ENCODE measurements at regions not wholly inside any gene's neighbourhood (a gene's known extent, or its start where the extent isn't known, plus 50 kb on each side); places are given as distances from the start of the nearest gene placed in this dataset.

DNA sequence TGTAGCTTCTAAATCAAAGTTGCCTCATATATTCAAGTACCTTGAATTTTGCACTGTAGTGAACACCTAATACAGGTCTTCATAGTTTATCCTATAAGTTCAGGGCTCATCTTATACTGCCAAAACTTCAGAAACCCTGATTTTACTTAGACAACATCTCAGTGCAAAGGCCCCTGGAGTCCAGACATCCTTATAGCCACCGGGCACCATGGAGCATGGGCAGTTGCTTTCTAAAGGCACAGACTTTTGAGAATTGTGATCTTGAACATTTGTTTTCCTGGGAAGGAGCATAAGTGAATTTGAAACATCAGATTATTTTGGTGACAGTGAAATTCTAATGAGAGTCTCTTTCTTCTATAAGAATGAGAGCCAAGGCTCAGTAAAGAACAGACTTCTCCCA lies 292.3 kb downstream of the CYRIA start:
- no peaks in the 10 kb centered on the region for H3K27me3 Mint-ChIP-seq
- no peaks in the 10 kb centered on the region for H3K4me1 Mint-ChIP-seq (ENCODE audit: unreplicated experiment)
- TF ChIP-seq, protein P1, sequence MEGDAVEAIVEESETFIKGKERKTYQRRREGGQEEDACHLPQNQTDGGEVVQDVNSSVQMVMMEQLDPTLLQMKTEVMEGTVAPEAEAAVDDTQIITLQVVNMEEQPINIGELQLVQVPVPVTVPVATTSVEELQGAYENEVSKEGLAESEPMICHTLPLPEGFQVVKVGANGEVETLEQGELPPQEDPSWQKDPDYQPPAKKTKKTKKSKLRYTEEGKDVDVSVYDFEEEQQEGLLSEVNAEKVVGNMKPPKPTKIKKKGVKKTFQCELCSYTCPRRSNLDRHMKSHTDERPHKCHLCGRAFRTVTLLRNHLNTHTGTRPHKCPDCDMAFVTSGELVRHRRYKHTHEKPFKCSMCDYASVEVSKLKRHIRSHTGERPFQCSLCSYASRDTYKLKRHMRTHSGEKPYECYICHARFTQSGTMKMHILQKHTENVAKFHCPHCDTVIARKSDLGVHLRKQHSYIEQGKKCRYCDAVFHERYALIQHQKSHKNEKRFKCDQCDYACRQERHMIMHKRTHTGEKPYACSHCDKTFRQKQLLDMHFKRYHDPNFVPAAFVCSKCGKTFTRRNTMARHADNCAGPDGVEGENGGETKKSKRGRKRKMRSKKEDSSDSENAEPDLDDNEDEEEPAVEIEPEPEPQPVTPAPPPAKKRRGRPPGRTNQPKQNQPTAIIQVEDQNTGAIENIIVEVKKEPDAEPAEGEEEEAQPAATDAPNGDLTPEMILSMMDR (conservative IDR thresholded peaks at IDR 0.05) = no peak
- H3K27ac Mint-ChIP-seq = no peak overlapping the region
- H3K4me3 Mint-ChIP-seq = no peak overlapping the region
- H3K36me3 Mint-ChIP-seq = no peaks in the 10 kb centered on the region
- no peak for DNase-seq (ENCODE audit: extremely low spot score, unreplicated experiment)
- H3K9me3 Mint-ChIP-seq = peaks cover 5% of the 10 kb centered on the region

DNA sequence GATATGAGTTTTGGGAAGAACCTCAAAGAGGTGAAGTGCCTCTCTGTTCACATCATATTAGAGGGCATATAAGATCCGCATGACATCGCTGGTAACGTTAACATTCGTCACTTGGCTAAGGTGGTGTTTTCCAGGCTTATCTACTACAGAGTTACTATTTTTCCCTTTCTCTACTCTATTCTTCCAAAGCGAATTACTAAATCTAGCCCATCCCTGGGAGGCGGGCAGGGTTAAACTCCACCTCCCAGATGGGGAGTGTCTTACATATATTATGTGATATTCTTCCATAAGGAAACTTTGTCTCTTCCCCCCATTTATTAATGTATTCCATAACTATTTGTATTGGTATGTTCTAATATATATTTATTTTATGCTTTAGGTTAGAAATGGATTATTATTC lies 293.9 kb downstream of the CYRIA start:
- no peaks in the 10 kb centered on the region for H3K4me1 Mint-ChIP-seq (ENCODE audit: unreplicated experiment)
- no peaks in the 10 kb centered on the region for H3K27me3 Mint-ChIP-seq

DNA sequence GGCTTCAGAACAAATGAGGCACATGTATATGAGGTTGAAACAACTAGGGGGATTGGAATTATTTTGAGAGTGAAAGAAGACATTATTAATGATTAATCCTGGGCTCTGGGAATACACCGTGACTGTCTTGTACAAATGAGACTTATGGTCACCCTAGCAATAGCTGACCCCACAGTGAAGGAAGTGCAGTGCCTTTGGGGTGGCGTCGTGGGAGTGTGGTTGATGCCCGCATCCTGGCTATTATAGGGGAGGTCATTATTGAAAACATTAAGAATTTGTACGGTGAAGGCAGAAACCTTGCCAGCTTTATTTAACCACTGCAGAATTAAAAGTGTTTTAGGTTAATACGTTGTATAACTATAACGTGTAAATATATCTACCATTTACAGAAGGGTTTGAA lies 296.7 kb downstream of the CYRIA start:
- Mint-ChIP-seq H3K4me1 (ENCODE audit: unreplicated experiment) (peaks cover 5% of the 10 kb centered on the region), H3K36me3 (no peaks in the 10 kb centered on the region)
- TF ChIP-seq, protein P1 (conservative IDR thresholded peaks at IDR 0.05) = no peak

More for the DNA sequence above, 293.9 kb downstream of the CYRIA start:
- TF ChIP-seq, protein P1 (conservative IDR thresholded peaks at IDR 0.05) = no peak
- Mint-ChIP-seq H3K27ac (no peak overlapping the region), H3K9me3 (peaks cover 5% of the 10 kb centered on the region), H3K4me3 (no peak overlapping the region), H3K36me3 (no peaks in the 10 kb centered on the region)
- DNase-seq (ENCODE audit: extremely low spot score, unreplicated experiment) = no peak

DNA sequence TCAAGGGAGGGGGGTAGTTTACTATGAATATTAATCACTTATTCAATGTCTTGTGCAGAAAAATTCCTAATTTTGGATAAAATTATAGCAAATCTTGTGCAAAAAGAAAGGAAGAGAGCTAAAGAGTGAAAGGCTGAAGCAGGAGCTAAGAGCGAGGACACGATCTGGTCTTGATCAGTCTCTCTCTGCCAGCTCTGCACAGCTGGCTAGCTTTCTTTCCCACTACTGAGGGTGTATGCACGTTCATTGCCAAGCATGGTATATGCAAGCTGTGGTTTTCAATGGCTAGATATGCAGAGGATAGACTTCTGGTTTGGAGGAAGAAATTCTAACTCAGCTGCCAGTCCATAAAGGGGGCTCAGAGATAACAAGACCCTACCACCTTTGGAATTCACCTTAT lies 297.3 kb downstream of the CYRIA start:
- H3K4me3 Mint-ChIP-seq = no peak overlapping the region
- DNase-seq (ENCODE audit: extremely low spot score, unreplicated experiment) = no peak
- H3K27ac Mint-ChIP-seq = no peak overlapping the region
- peaks cover 5% of the 10 kb centered on the region for H3K9me3 Mint-ChIP-seq
- no peaks in the 10 kb centered on the region for H3K27me3 Mint-ChIP-seq
- no peaks in the 10 kb centered on the region for H3K36me3 Mint-ChIP-seq
- peaks cover 5% of the 10 kb centered on the region for H3K4me1 Mint-ChIP-seq (ENCODE audit: unreplicated experiment)
- TF ChIP-seq, protein P1 (conservative IDR thresholded peaks at IDR 0.05) = no peak

More for the DNA sequence above, 296.7 kb downstream of the CYRIA start:
- no peak for DNase-seq (ENCODE audit: extremely low spot score, unreplicated experiment)
- no peak overlapping the region for H3K27ac Mint-ChIP-seq
- peaks cover 5% of the 10 kb centered on the region for H3K9me3 Mint-ChIP-seq
- H3K4me3 Mint-ChIP-seq = no peak overlapping the region
- H3K27me3 Mint-ChIP-seq = no peaks in the 10 kb centered on the region

DNA sequence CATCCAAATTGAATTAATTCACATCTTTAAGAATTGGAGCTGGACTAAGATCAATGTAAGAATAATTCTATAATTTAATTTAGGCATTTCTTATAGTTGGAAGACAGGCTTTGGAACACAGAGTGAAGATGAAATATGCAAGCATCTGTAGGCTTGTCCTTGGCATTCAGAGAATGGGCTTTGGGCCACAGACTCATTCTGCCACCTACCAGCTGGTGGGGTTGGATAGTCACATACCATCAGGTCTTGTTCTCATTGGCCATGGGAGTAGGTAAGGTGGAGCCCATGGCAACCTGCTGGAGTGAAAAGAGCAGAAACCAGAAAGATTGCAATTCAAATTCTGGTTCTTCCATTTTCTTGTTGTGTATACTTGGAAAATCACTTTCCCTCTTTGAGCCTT lies 300.3 kb downstream of the CYRIA start:
- no peak overlapping the region for H3K27ac Mint-ChIP-seq
- H3K4me1 Mint-ChIP-seq (ENCODE audit: unreplicated experiment) = peaks cover 5% of the 10 kb centered on the region
- TF ChIP-seq, protein P1 (conservative IDR thresholded peaks at IDR 0.05) = no peak
- H3K4me3 Mint-ChIP-seq = no peak overlapping the region
- no peaks in the 10 kb centered on the region for H3K27me3 Mint-ChIP-seq
- peaks cover 5% of the 10 kb centered on the region for H3K9me3 Mint-ChIP-seq
- DNase-seq (ENCODE audit: extremely low spot score, unreplicated experiment) = no peak
- H3K36me3 Mint-ChIP-seq = no peaks in the 10 kb centered on the region

DNA sequence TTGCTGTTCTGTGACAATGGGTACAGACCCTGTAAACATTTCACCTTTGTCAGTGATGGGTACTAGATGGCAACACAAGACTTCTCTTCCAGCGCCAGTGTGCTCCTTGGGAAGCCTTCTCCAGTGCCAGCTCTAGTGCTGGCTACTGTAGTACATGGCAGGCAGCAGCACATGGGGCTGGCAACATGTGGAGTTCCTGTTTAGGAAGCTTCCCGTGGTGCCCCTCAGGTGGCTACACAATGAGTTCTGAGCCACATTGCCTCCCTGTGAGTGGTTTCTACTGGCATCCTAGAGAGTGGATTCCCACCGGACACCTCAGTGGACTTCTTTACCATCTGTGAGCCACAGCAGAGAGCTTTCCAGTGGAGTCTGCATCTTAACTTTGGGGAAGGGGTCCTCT lies 302.1 kb downstream of the CYRIA start:
- Mint-ChIP-seq H3K9me3 (peaks cover under 1% of the 10 kb centered on the region), H3K4me1 (ENCODE audit: unreplicated experiment) (peaks cover 5% of the 10 kb centered on the region), H3K27me3 (no peaks in the 10 kb centered on the region), H3K27ac (no peak overlapping the region), H3K36me3 (peaks cover 4% of the 10 kb centered on the region), H3K4me3 (no peak overlapping the region)
- no peak for DNase-seq (ENCODE audit: extremely low spot score, unreplicated experiment)
- TF ChIP-seq, protein P1 (conservative IDR thresholded peaks at IDR 0.05) = no peak

All from type B pancreatic cell (in vitro differentiated cells).